Ovary (tissue), 3 donors: ENCODE measurements at regions not wholly inside any gene's neighbourhood (a gene's known extent, or its start where the extent isn't known, plus 50 kb on each side); places are given as distances from the start of the nearest gene placed in this dataset.

Experiments used
- EP300 ChIP-seq: sonication (generic); formaldehyde crosslinking; IDR thresholded peaks from one replicate; pipeline ENCODE4 v1.6.1; 2017; ENCODE audit warnings: antibody characterized with exemption
- TF ChIP-seq, protein P1 (sequence below), 3 donors: fragments of 450-650 bp in 2 of 3; fragments of 200-600 bp in 1 of 3; IDR thresholded peaks; one replicate each; pipeline versions ENCODE4 v1.5.1 to v1.8.0; 2016 to 2022; ENCODE audit warnings: antibody characterized with exemption in 3 of 3, mild to moderate bottlenecking in 1 of 3
- donor health status: DM: no; HTN: no; CAD: no.

DNA sequence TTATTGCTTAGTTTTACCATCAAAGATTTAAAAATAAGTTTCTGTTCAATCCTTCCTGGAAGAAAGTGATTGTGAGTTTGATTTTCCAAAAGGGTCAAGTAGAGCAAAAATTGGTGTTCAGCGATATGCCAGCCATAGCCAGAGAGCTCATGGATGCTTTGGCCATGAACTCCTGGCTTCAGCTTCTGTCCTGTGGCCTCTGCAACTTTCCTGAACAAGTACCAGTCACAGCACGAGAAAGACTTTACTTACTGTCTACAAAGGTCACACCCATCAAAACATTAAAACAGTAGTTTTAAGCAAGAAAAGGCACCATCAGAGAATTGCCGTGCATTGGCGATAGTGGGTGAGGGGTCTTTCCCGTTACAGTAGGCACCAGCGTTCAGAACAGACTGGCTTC, 753.0 kb upstream of the SGCG start:
- TF ChIP-seq, protein P1, sequence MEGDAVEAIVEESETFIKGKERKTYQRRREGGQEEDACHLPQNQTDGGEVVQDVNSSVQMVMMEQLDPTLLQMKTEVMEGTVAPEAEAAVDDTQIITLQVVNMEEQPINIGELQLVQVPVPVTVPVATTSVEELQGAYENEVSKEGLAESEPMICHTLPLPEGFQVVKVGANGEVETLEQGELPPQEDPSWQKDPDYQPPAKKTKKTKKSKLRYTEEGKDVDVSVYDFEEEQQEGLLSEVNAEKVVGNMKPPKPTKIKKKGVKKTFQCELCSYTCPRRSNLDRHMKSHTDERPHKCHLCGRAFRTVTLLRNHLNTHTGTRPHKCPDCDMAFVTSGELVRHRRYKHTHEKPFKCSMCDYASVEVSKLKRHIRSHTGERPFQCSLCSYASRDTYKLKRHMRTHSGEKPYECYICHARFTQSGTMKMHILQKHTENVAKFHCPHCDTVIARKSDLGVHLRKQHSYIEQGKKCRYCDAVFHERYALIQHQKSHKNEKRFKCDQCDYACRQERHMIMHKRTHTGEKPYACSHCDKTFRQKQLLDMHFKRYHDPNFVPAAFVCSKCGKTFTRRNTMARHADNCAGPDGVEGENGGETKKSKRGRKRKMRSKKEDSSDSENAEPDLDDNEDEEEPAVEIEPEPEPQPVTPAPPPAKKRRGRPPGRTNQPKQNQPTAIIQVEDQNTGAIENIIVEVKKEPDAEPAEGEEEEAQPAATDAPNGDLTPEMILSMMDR (IDR thresholded peaks at IDR 0.05), result no peak
- TF ChIP-seq EP300, result no peak
